ENCODE measurements at regions not wholly inside any gene's neighbourhood (a gene's known extent, or its start where the extent isn't known, plus 50 kb on each side); places are given as distances from the start of the nearest gene placed in this dataset.

DNA sequence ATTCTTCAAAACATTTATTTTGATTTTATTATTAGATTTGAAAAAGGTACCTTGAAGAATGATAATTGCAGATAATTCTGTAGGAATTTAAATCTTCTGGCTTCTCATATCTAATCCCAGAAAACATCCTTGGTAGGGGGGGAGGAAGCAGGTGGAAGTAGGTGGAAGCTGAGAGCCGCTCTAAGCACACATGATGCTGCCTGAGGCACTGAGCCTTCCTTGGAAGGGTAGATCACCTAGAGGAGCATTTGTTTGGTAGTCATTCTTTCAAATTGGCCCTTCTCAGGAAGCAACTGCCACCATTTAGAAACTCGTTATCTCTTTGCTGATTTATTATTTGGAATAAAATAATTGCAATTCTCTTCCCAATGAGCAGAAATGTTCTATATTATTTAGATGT is 623.3 kb downstream of the CD109 start:
- TF ChIP-seq, protein P1, sequence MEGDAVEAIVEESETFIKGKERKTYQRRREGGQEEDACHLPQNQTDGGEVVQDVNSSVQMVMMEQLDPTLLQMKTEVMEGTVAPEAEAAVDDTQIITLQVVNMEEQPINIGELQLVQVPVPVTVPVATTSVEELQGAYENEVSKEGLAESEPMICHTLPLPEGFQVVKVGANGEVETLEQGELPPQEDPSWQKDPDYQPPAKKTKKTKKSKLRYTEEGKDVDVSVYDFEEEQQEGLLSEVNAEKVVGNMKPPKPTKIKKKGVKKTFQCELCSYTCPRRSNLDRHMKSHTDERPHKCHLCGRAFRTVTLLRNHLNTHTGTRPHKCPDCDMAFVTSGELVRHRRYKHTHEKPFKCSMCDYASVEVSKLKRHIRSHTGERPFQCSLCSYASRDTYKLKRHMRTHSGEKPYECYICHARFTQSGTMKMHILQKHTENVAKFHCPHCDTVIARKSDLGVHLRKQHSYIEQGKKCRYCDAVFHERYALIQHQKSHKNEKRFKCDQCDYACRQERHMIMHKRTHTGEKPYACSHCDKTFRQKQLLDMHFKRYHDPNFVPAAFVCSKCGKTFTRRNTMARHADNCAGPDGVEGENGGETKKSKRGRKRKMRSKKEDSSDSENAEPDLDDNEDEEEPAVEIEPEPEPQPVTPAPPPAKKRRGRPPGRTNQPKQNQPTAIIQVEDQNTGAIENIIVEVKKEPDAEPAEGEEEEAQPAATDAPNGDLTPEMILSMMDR (IDR thresholded peaks at IDR 0.05) = no peak
- no peak for TF ChIP-seq EP300 (IDR thresholded peaks at IDR 0.05; ENCODE audit: low read depth)

All from transverse colon (tissue), 3 donors.